ENCODE measurements at regions not wholly inside any gene's neighbourhood (a gene's known extent, or its start where the extent isn't known, plus 50 kb on each side); places are given as distances from the start of the nearest gene placed in this dataset.

DNA sequence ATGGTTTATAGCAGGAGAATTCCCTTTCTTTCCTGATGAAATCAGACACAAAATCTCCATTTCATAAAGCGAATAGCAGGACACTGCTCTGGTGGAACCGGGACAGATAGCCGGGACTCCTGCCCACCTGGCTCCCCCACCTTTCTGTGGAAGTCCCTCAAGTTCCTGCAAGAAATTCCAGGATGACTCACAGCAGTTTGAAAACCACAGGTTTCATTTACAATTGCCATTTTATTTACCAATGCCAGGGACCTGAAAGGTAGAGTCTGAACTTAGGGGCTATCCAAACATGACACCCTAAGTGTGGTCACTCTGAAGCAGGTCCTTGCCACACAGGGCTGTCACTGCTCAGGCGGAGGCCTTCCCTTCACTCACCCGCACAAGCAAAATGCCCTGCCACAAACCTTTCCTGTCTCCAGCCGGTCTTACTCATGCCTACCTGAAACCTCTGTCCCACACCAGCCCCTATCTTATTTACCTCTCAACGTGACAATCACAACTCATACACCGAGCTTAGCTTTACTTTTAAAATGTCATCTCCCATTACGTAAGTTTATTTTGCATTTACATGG is 63.3 kb upstream of the TAF1L start:
- no peak for DNase-seq
- Histone ChIP-seq H3K4me3 (ENCODE audit: low read length) (no peak overlapping the region), H4K20me1 (ENCODE audit: insufficient read depth, low read depth, low read length) (no peaks in the 10 kb centered on the region), H3K9me3 (ENCODE audit: low read length) (no peaks in the 10 kb centered on the region), H3K36me3 (ENCODE audit: insufficient read depth, low read length) (no peaks in the 10 kb centered on the region), H3K4me1 (ENCODE audit: low read length) (peaks cover 24% of the 10 kb centered on the region), H3K9ac (ENCODE audit: low read length) (no peak overlapping the region), H3K79me2 (ENCODE audit: low read length) (no peaks in the 10 kb centered on the region), H3K4me2 (ENCODE audit: low read depth, low read length, poor library complexity, severe bottlenecking) (no peak overlapping the region), H3K9me2 (replicated peaks; ENCODE audit: insufficient read depth, low read length) (no peaks in the 10 kb centered on the region), H3K27me3 (ENCODE audit: low read length) (no peaks in the 10 kb centered on the region), H3K27ac (ENCODE audit: low read length) (no peak overlapping the region), H2AFZ (ENCODE audit: low read length) (no peak overlapping the region)

DNA sequence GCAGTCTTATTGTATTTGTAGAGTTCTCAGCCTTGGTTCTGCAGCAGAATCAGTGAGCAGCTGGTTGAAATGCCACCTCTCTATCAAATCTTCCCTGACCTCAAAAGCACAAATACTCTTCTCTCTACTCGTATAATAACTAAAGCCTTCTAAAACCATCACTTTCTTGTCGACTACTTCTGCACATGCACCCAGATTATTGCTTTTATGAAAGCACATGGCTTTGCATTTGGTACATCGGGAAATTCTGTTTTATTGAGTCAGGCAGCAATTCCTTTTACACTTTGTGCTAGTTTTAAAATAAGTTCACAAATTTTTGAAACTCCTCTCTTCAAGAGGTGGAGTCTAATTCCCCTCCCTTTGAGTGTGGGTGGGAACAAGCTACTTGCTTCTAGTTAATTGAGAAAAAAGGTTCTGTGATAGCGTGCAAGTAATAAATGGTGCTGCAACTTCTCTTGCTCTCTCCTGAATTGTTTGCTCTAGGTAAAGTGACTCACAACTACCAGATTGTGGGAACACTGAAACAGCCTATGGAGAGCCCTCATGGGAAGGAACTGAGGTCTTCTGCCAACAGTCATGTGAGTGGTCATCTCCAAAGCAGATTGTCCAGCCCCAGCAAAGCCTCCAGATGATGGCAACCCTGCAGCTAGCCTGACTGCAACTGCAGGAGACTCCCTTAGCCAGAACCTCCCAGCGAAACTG is 66.0 kb upstream of the TAF1L start:
- H4K20me1 ChIP-seq (ENCODE audit: insufficient read depth, low read depth, low read length): no peaks in the 10 kb centered on the region
- H3K4me3 ChIP-seq (ENCODE audit: low read length): no peak overlapping the region
- H3K9me3 ChIP-seq (ENCODE audit: low read length): no peaks in the 10 kb centered on the region
- H3K4me1 ChIP-seq (ENCODE audit: low read length): peaks cover 28% of the 10 kb centered on the region
- DNase-seq: peak; percentile 37
- H3K36me3 ChIP-seq (ENCODE audit: insufficient read depth, low read length): no peaks in the 10 kb centered on the region
- H3K9ac ChIP-seq (ENCODE audit: low read length): no peak overlapping the region
- H3K9me2 ChIP-seq (replicated peaks; ENCODE audit: insufficient read depth, low read length): no peaks in the 10 kb centered on the region
- no peak overlapping the region for H2AFZ ChIP-seq (ENCODE audit: low read length)
- H3K27ac ChIP-seq (ENCODE audit: low read length): no peak overlapping the region
- no peak overlapping the region for H3K4me2 ChIP-seq (ENCODE audit: low read depth, low read length, poor library complexity, severe bottlenecking)
- no peaks in the 10 kb centered on the region for H3K27me3 ChIP-seq (ENCODE audit: low read length)
- H3K79me2 ChIP-seq (ENCODE audit: low read length): no peaks in the 10 kb centered on the region

- Histone ChIP-seq H3K79me2 (ENCODE audit: low read length) (no peaks in the 10 kb centered on the region), H3K36me3 (ENCODE audit: insufficient read depth, low read length) (no peaks in the 10 kb centered on the region), H3K27me3 (ENCODE audit: low read length) (no peaks in the 10 kb centered on the region), H3K4me3 (ENCODE audit: low read length) (no peak overlapping the region), H3K27ac (ENCODE audit: low read length) (no peak overlapping the region), H3K4me1 (ENCODE audit: low read length) (peaks cover 28% of the 10 kb centered on the region), H3K9ac (ENCODE audit: low read length) (no peak overlapping the region), H4K20me1 (ENCODE audit: insufficient read depth, low read depth, low read length) (no peaks in the 10 kb centered on the region), H3K9me2 (replicated peaks; ENCODE audit: insufficient read depth, low read length) (no peaks in the 10 kb centered on the region), H3K4me2 (ENCODE audit: low read depth, low read length, poor library complexity, severe bottlenecking) (no peak overlapping the region), H3K9me3 (ENCODE audit: low read length) (no peaks in the 10 kb centered on the region), H2AFZ (ENCODE audit: low read length) (no peak overlapping the region)
- DNase-seq: peak; percentile 73
Observed at GRCh38 chr9:32703635-32704034, 68.2 kb upstream of the TAF1L start.

DNA sequence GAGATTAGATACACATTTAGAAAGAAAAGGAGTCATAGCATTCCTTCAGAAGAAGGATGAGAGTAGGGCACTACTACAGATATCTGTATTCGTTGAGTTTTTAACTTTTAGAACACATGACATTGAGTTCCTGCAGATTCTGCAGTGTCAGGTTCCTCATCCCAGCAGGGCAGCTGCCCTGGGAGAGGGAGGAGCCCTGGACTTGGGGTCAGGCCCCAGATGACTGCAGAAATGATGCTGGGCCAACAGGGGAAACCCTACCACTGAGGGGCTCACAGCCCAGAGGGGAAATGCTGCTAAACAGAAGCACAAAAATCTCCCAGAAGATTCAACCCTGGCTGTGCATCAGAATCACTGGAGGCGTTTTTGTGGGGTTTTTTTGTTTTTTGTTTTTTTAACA is 68.9 kb upstream of the TAF1L start:
- peaks cover 28% of the 10 kb centered on the region for H3K4me1 ChIP-seq (ENCODE audit: low read length)
- H3K9me3 ChIP-seq (ENCODE audit: low read length): no peaks in the 10 kb centered on the region
- no peaks in the 10 kb centered on the region for H3K27me3 ChIP-seq (ENCODE audit: low read length)
- H3K79me2 ChIP-seq (ENCODE audit: low read length): no peaks in the 10 kb centered on the region
- no peak overlapping the region for H2AFZ ChIP-seq (ENCODE audit: low read length)
- H4K20me1 ChIP-seq (ENCODE audit: insufficient read depth, low read depth, low read length): no peaks in the 10 kb centered on the region
- H3K36me3 ChIP-seq (ENCODE audit: insufficient read depth, low read length): no peaks in the 10 kb centered on the region
- H3K9ac ChIP-seq (ENCODE audit: low read length): no peak overlapping the region
- H3K27ac ChIP-seq (ENCODE audit: low read length): no peak overlapping the region
- DNase-seq: peak; percentile 25
- no peaks in the 10 kb centered on the region for H3K9me2 ChIP-seq (replicated peaks; ENCODE audit: insufficient read depth, low read length)
- H3K4me2 ChIP-seq (ENCODE audit: low read depth, low read length, poor library complexity, severe bottlenecking): no peak overlapping the region
- no peak overlapping the region for H3K4me3 ChIP-seq (ENCODE audit: low read length)

- H3K27ac ChIP-seq (ENCODE audit: low read length): no peak overlapping the region
- H3K4me1 ChIP-seq (ENCODE audit: low read length): peaks cover 21% of the 10 kb centered on the region
- H3K9me3 ChIP-seq (ENCODE audit: low read length): no peaks in the 10 kb centered on the region
- no peak overlapping the region for H2AFZ ChIP-seq (ENCODE audit: low read length)
- no peaks in the 10 kb centered on the region for H3K36me3 ChIP-seq (ENCODE audit: insufficient read depth, low read length)
- H3K9me2 ChIP-seq (replicated peaks; ENCODE audit: insufficient read depth, low read length): no peaks in the 10 kb centered on the region
- H4K20me1 ChIP-seq (ENCODE audit: insufficient read depth, low read depth, low read length): no peaks in the 10 kb centered on the region
- no peak overlapping the region for H3K4me3 ChIP-seq (ENCODE audit: low read length)
- no peak overlapping the region for H3K9ac ChIP-seq (ENCODE audit: low read length)
- H3K4me2 ChIP-seq (ENCODE audit: low read depth, low read length, poor library complexity, severe bottlenecking): no peak overlapping the region
- H3K79me2 ChIP-seq (ENCODE audit: low read length): no peaks in the 10 kb centered on the region
- DNase-seq: peak; percentile 41
- H3K27me3 ChIP-seq (ENCODE audit: low read length): no peaks in the 10 kb centered on the region
Observed at GRCh38 chr9:32705059-32705458, 69.6 kb upstream of the TAF1L start.

- no peak overlapping the region for H3K4me2 ChIP-seq (ENCODE audit: low read depth, low read length, poor library complexity, severe bottlenecking)
- peaks cover 10% of the 10 kb centered on the region for H3K4me1 ChIP-seq (ENCODE audit: low read length)
- H3K79me2 ChIP-seq (ENCODE audit: low read length): no peaks in the 10 kb centered on the region
- H3K36me3 ChIP-seq (ENCODE audit: insufficient read depth, low read length): no peaks in the 10 kb centered on the region
- no peaks in the 10 kb centered on the region for H3K27me3 ChIP-seq (ENCODE audit: low read length)
- H3K9me2 ChIP-seq (replicated peaks; ENCODE audit: insufficient read depth, low read length): no peaks in the 10 kb centered on the region
- no peak overlapping the region for H3K4me3 ChIP-seq (ENCODE audit: low read length)
- DNase-seq: peak; percentile 33
- H3K27ac ChIP-seq (ENCODE audit: low read length): no peak overlapping the region
- no peak overlapping the region for H2AFZ ChIP-seq (ENCODE audit: low read length)
- H3K9me3 ChIP-seq (ENCODE audit: low read length): no peaks in the 10 kb centered on the region
- no peak overlapping the region for H3K9ac ChIP-seq (ENCODE audit: low read length)
- H4K20me1 ChIP-seq (ENCODE audit: insufficient read depth, low read depth, low read length): no peaks in the 10 kb centered on the region
Observed at GRCh38 chr9:32706004-32706724, 70.7 kb upstream of the TAF1L start.

- Histone ChIP-seq H4K20me1 (ENCODE audit: insufficient read depth, low read depth, low read length) (no peaks in the 10 kb centered on the region), H3K4me3 (ENCODE audit: low read length) (no peak overlapping the region), H3K9me2 (replicated peaks; ENCODE audit: insufficient read depth, low read length) (no peaks in the 10 kb centered on the region), H3K27ac (ENCODE audit: low read length) (no peak overlapping the region), H3K4me1 (ENCODE audit: low read length) (peaks cover 4% of the 10 kb centered on the region), H3K79me2 (ENCODE audit: low read length) (no peaks in the 10 kb centered on the region), H3K4me2 (ENCODE audit: low read depth, low read length, poor library complexity, severe bottlenecking) (no peak overlapping the region), H3K9me3 (ENCODE audit: low read length) (no peaks in the 10 kb centered on the region), H3K9ac (ENCODE audit: low read length) (no peak overlapping the region), H3K27me3 (ENCODE audit: low read length) (no peaks in the 10 kb centered on the region), H2AFZ (ENCODE audit: low read length) (no peak overlapping the region), H3K36me3 (ENCODE audit: insufficient read depth, low read length) (no peaks in the 10 kb centered on the region)
- peak; percentile 35 for DNase-seq
Observed at GRCh38 chr9:32706725-32707100, 71.2 kb upstream of the TAF1L start.

- H3K4me1 ChIP-seq (ENCODE audit: low read length): peaks cover 4% of the 10 kb centered on the region; the same call in 1 of the 2 replicates
- H3K27ac ChIP-seq (ENCODE audit: low read length): no peak overlapping the region
- peak; percentile 36 for DNase-seq
- H3K27me3 ChIP-seq (ENCODE audit: low read length): no peaks in the 10 kb centered on the region
- H4K20me1 ChIP-seq (ENCODE audit: insufficient read depth, low read depth, low read length): no peaks in the 10 kb centered on the region
- no peaks in the 10 kb centered on the region for H3K36me3 ChIP-seq (ENCODE audit: insufficient read depth, low read length)
- no peaks in the 10 kb centered on the region for H3K79me2 ChIP-seq (ENCODE audit: low read length)
- no peak overlapping the region for H3K4me3 ChIP-seq (ENCODE audit: low read length)
- no peaks in the 10 kb centered on the region for H3K9me3 ChIP-seq (ENCODE audit: low read length)
- no peak overlapping the region for H2AFZ ChIP-seq (ENCODE audit: low read length)
- no peaks in the 10 kb centered on the region for H3K9me2 ChIP-seq (replicated peaks; ENCODE audit: insufficient read depth, low read length)
- no peak overlapping the region for H3K9ac ChIP-seq (ENCODE audit: low read length)
- no peak overlapping the region for H3K4me2 ChIP-seq (ENCODE audit: low read depth, low read length, poor library complexity, severe bottlenecking)
Observed at GRCh38 chr9:32707326-32707725, 71.9 kb upstream of the TAF1L start.
